ENCODE measurements at regions not wholly inside any gene's neighbourhood (a gene's known extent, or its start where the extent isn't known, plus 50 kb on each side); places are given as distances from the start of the nearest gene placed in this dataset.

- TF ChIP-seq, protein P1, sequence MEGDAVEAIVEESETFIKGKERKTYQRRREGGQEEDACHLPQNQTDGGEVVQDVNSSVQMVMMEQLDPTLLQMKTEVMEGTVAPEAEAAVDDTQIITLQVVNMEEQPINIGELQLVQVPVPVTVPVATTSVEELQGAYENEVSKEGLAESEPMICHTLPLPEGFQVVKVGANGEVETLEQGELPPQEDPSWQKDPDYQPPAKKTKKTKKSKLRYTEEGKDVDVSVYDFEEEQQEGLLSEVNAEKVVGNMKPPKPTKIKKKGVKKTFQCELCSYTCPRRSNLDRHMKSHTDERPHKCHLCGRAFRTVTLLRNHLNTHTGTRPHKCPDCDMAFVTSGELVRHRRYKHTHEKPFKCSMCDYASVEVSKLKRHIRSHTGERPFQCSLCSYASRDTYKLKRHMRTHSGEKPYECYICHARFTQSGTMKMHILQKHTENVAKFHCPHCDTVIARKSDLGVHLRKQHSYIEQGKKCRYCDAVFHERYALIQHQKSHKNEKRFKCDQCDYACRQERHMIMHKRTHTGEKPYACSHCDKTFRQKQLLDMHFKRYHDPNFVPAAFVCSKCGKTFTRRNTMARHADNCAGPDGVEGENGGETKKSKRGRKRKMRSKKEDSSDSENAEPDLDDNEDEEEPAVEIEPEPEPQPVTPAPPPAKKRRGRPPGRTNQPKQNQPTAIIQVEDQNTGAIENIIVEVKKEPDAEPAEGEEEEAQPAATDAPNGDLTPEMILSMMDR (IDR thresholded peaks at IDR 0.05) = no peak
- Histone ChIP-seq H3K36me3 (no peaks in the 10 kb centered on the region), H3K27ac (peak overlapping the region; percentile 13), H3K27me3 (ENCODE audit: low read depth) (no peaks in the 10 kb centered on the region), H3K9me3 (peaks cover 5% of the 10 kb centered on the region), H3K4me3 (no peak overlapping the region), H3K4me1 (no peaks in the 10 kb centered on the region)
- ATAC-seq = no peak
- intact Hi-C loops (cut with DNase I) = no loop called here
- no peak for DNase-seq
Observed at GRCh38 chr2:237171881-237172280, 86.2 kb downstream of the COPS8 start.

- H3K9me3 ChIP-seq = peaks cover 5% of the 10 kb centered on the region
- H3K4me3 ChIP-seq = no peak overlapping the region
- H3K27ac ChIP-seq = no peak overlapping the region
- no peaks in the 10 kb centered on the region for H3K4me1 ChIP-seq
- ATAC-seq (no peak), DNase-seq (no peak)
- intact Hi-C loops (cut with DNase I) = no loop called here
- TF ChIP-seq, protein P1 (IDR thresholded peaks at IDR 0.05) = no peak
- H3K27me3 ChIP-seq (ENCODE audit: low read depth) = no peaks in the 10 kb centered on the region
- H3K36me3 ChIP-seq = no peaks in the 10 kb centered on the region
Observed at GRCh38 chr2:237177052-237177451, 91.4 kb downstream of the COPS8 start.

DNA sequence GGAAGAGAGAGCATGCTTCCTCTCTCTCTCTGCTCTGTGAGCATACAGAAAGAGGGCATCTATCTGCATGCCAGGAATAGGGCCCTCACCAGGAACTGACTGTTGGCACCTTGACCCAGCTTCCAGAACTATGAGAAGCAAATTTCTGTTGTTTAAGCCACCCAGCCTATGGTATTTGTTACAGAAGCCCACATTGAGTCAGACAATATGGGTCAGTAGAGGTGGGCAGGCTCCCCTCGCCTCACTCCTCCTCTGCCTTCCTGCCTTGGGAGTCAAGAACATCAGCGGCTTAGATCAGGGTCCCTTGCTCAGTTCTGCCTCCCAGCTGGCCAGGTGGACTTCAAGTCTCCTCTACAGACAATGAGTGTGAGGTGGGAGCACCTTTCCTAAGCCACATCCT lies 92.3 kb downstream of the COPS8 start:
- ATAC-seq = no peak
- peaks cover 5% of the 10 kb centered on the region for H3K9me3 ChIP-seq
- TF ChIP-seq, protein P1 (IDR thresholded peaks at IDR 0.05) = no peak
- no peaks in the 10 kb centered on the region for H3K4me1 ChIP-seq
- no peak overlapping the region for H3K4me3 ChIP-seq
- H3K36me3 ChIP-seq = no peaks in the 10 kb centered on the region
- no peak overlapping the region for H3K27ac ChIP-seq
- no peak for DNase-seq
- H3K27me3 ChIP-seq (ENCODE audit: low read depth) = no peaks in the 10 kb centered on the region
- intact Hi-C loops (cut with DNase I) = no loop called here

DNA sequence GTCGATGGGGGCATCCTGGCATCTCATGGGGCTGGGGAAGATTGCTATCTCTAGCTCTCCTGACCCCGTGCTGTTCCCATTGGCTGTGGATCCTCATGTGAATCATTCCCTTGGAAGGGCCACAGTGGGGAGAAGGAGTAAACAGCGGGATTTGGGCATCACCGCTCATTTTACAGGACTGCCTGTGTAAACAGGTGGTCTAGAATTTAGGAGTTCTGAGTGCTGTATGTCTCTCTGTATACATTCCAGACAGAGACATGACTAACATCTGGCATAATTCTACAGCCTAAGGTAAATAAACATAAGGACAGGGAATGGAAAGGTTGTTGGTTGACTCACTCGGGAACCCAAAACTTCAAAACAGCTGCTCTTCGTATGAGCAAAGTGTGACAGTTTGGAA lies 92.7 kb downstream of the COPS8 start:
- ATAC-seq (no peak), DNase-seq (no peak)
- TF ChIP-seq, protein P1 (IDR thresholded peaks at IDR 0.05) = no peak
- intact Hi-C loops (cut with DNase I) = no loop called here
- Histone ChIP-seq H3K4me3 (no peak overlapping the region), H3K27me3 (ENCODE audit: low read depth) (no peaks in the 10 kb centered on the region), H3K9me3 (peaks cover 5% of the 10 kb centered on the region), H3K4me1 (no peaks in the 10 kb centered on the region), H3K36me3 (no peaks in the 10 kb centered on the region), H3K27ac (no peak overlapping the region)

- no peaks in the 10 kb centered on the region for H3K9me3 ChIP-seq
- TF ChIP-seq, protein P1 (IDR thresholded peaks at IDR 0.05) = no peak
- no peaks in the 10 kb centered on the region for H3K36me3 ChIP-seq
- H3K27me3 ChIP-seq (ENCODE audit: low read depth) = no peaks in the 10 kb centered on the region
- H3K27ac ChIP-seq = no peak overlapping the region
- intact Hi-C loops (cut with DNase I) = no loop called here
- no peak for ATAC-seq
- no peak overlapping the region for H3K4me3 ChIP-seq
- no peaks in the 10 kb centered on the region for H3K4me1 ChIP-seq
- no peak for DNase-seq
Observed at GRCh38 chr2:237179161-237179560, 93.5 kb downstream of the COPS8 start.

GRCh38 chr2:237180187-237180586 lies 94.5 kb downstream of the COPS8 start:
- ATAC-seq = no peak
- TF ChIP-seq, protein P1 (IDR thresholded peaks at IDR 0.05) = no peak
- Histone ChIP-seq H3K9me3 (no peaks in the 10 kb centered on the region), H3K4me3 (no peak overlapping the region), H3K27ac (no peak overlapping the region), H3K36me3 (no peaks in the 10 kb centered on the region), H3K27me3 (ENCODE audit: low read depth) (no peaks in the 10 kb centered on the region), H3K4me1 (no peaks in the 10 kb centered on the region)
- DNase-seq = no peak
- intact Hi-C loops (cut with DNase I) = no loop called here

Measured in lower lobe of right lung (tissue), 2 donors.